HG02798 (cell line): ENCODE measurements at regions not wholly inside any gene's neighbourhood (a gene's known extent, or its start where the extent isn't known, plus 50 kb on each side); places are given as distances from the start of the nearest gene placed in this dataset.
"Not testable (repeated sequence)": the region's sequence is repeated elsewhere in the genome, so short reads cannot be mapped to it uniquely, and the experiment has no call there.

Source experiments
- ATAC-seq: cut with Tn5 transposase; IDR thresholded peaks from one replicate; pipeline ENCODE4 v1.9.1; 2021; ENCODE audit warnings: mild to moderate bottlenecking; ENCODE audit not compliant: unreplicated experiment, poor library complexity

GRCh38 chr13:46498650-46499049 lies 54.3 kb upstream of the LRCH1 start:
- no peak for ATAC-seq

- ATAC-seq: no peak
Measured at GRCh38 chr13:46496086-46496485, 56.9 kb upstream of the LRCH1 start.

GRCh38 chr13:46495651-46496050 lies 57.3 kb upstream of the LRCH1 start:
- ATAC-seq: no peak

GRCh38 chr13:46495066-46495465 lies 57.9 kb upstream of the LRCH1 start:
- ATAC-seq: no peak

GRCh38 chr13:46492946-46493345 lies 60.0 kb upstream of the LRCH1 start:
- ATAC-seq: no peak

GRCh38 chr13:46491641-46492040 lies 61.3 kb upstream of the LRCH1 start:
- no peak for ATAC-seq

- ATAC-seq: not testable (repeated sequence)
Measured at GRCh38 chr13:46490713-46491112, 62.3 kb upstream of the LRCH1 start.

- ATAC-seq: no peak
Measured at GRCh38 chr13:46490129-46490528, 62.8 kb upstream of the LRCH1 start.

- no peak for ATAC-seq
Measured at GRCh38 chr13:46489586-46490023, 63.4 kb upstream of the LRCH1 start.

- ATAC-seq: no peak
Measured at GRCh38 chr13:46487748-46488147, 65.2 kb upstream of the LRCH1 start.

- ATAC-seq: no peak
Measured at GRCh38 chr13:46486270-46486669, 66.7 kb upstream of the LRCH1 start.

GRCh38 chr13:46484561-46484960 lies 68.4 kb upstream of the LRCH1 start:
- ATAC-seq: no peak

GRCh38 chr13:46481166-46481565 lies 71.8 kb upstream of the LRCH1 start:
- ATAC-seq: no peak

GRCh38 chr13:46480131-46480530 lies 72.8 kb upstream of the LRCH1 start:
- no peak for ATAC-seq

- ATAC-seq: no peak
Measured at GRCh38 chr13:46479691-46480090, 73.3 kb upstream of the LRCH1 start.

- no peak for ATAC-seq
Measured at GRCh38 chr13:46479283-46479682, 73.7 kb upstream of the LRCH1 start.

GRCh38 chr13:46478651-46479050 lies 74.3 kb upstream of the LRCH1 start:
- no peak for ATAC-seq

- ATAC-seq: no peak
Measured at GRCh38 chr13:46476174-46476573, 76.8 kb upstream of the LRCH1 start.

GRCh38 chr13:46475541-46475991 lies 77.4 kb upstream of the LRCH1 start:
- ATAC-seq: no peak

- ATAC-seq: no peak
Measured at GRCh38 chr13:46473806-46474205, 79.2 kb upstream of the LRCH1 start.

- no peak for ATAC-seq
Measured at GRCh38 chr13:46472384-46472783, 80.6 kb upstream of the LRCH1 start.

- not testable (repeated sequence) for ATAC-seq
Measured at GRCh38 chr13:46469699-46470098, 82.6 kb upstream of the RUBCNL start.
